Panc1 (cell line): ENCODE measurements at regions not wholly inside any gene's neighbourhood (a gene's known extent, or its start where the extent isn't known, plus 50 kb on each side); places are given as distances from the start of the nearest gene placed in this dataset.

Experiments
- ATAC-seq: fragments of 200-7000 bp; cut with Tn5 transposase; 2 replicates; pipeline ENCODE4 v1.9.1; 2020; ENCODE audit warnings: mild to moderate bottlenecking, moderate library complexity
- BruUV-seq: library from RNA; stranded (reverse); fragments of 400-500 nt; replicated peaks from 2 replicates; lab custom pipeline; 2021; lab: Mats Ljungman, UMichigan
- CTCF ChIA-PET: fragments of 300-600 bp; sonication (Branson Sonifier 250); formaldehyde crosslinking; loops from one replicate; lab custom pipeline; 2022; ENCODE audit warnings: antibody characterized with exemption; lab: Charles Lee
- POLR2A ChIA-PET: fragments of 300-600 bp; sonication (Branson Sonifier 250); formaldehyde crosslinking; loops from one replicate; lab custom pipeline; 2022; ENCODE audit warnings: antibody characterized with exemption; lab: Charles Lee
- DNase-seq: peaks from one replicate; pipeline ENCODE4 v3.0.0-alpha.2; 2010; ENCODE audit warnings: low read depth, low spot score
- H3K27ac ChIP-seq: 2 replicates; pipeline ENCODE4 v1.5.1; 2011; ENCODE audit warnings: mild to moderate bottlenecking, low read length, inconsistent platforms
- H3K27me3 ChIP-seq: fragments of 200-500 bp; sonication (Bioruptor generic); 2 replicates; pipeline ENCODE4 v1.6.0; 2014; ENCODE audit warnings: low read length, inconsistent platforms; ENCODE audit not compliant: control insufficient read depth, insufficient read depth
- H3K36me3 ChIP-seq: fragments of 200-500 bp; sonication (Bioruptor generic); 2 replicates; pipeline ENCODE4 v1.5.1; 2014; ENCODE audit warnings: inconsistent platforms, mild to moderate bottlenecking, low read length, moderate library complexity; ENCODE audit not compliant: control insufficient read depth, insufficient read depth
- H3K4me1 ChIP-seq: 2 replicates; pipeline ENCODE4 v1.5.1; 2011; ENCODE audit warnings: inconsistent platforms, mild to moderate bottlenecking, low read length, moderate library complexity; ENCODE audit not compliant: control insufficient read depth, insufficient read depth
- H3K4me3 ChIP-seq, 2 experiments: 2 replicates each; pipeline ENCODE4 v1.5.1; 2011 to 2012; ENCODE audit warnings: low read depth in 2 of 2, low read length in 2 of 2, mild to moderate bottlenecking in 2 of 2, inconsistent platforms in 1 of 2, moderate library complexity in 1 of 2
- H3K9me3 ChIP-seq: fragments of 200-500 bp; sonication (Bioruptor generic); 2 replicates; pipeline ENCODE4 v1.5.1; 2014; ENCODE audit warnings: low read depth, mild to moderate bottlenecking, inconsistent platforms, low read length, moderate library complexity; ENCODE audit not compliant: control insufficient read depth, insufficient read depth
- CTCF ChIP-seq: fragments of 450-650 bp; IDR thresholded peaks from 2 replicates; pipeline ENCODE4 v1.5.1; 2017; ENCODE audit warnings: mild to moderate bottlenecking
- POLR2AphosphoS5 ChIP-seq: IDR thresholded peaks from 2 replicates; pipeline ENCODE4 v1.6.1; 2012; ENCODE audit warnings: mild to moderate bottlenecking, low read depth, low read length, moderate library complexity
- REST ChIP-seq, 2 experiments: IDR thresholded peaks; 2 replicates each; pipeline ENCODE4 v1.6.1; 2011 to 2012; ENCODE audit warnings: low read depth in 2 of 2, control low read depth in 1 of 2, low read length in 1 of 2, mild to moderate bottlenecking in 1 of 2, moderate library complexity in 1 of 2; ENCODE audit not compliant: insufficient read depth in 1 of 2
- SIN3A ChIP-seq: IDR thresholded peaks from 2 replicates; pipeline ENCODE4 v1.6.1; 2012; ENCODE audit warnings: low read depth, mild to moderate bottlenecking, low read length, moderate library complexity, borderline replicate concordance; ENCODE audit not compliant: insufficient read depth
- TCF7L2 ChIP-seq: IDR thresholded peaks from 2 replicates; pipeline ENCODE4 v1.6.1; 2011; ENCODE audit warnings: mild to moderate bottlenecking, low read depth, low read length, inconsistent platforms
- in situ Hi-C: cut with HindIII; loops from 2 replicates; pipeline ENCODE4 v1.10.0; 2016; ENCODE audit warnings: low sequenced_read_pairs, low pct_unique_long_range_greater_than_20kb
- intact Hi-C: fragments of 100-400 bp; cut with micrococcal nuclease; formaldehyde crosslinking; loops from one replicate; pipeline ENCODE4 v1.10.0; 2022; ENCODE audit not compliant: unreplicated experiment

GRCh38 chr3:18232317-18232716 lies 192.8 kb downstream of the SATB1 start:
- no TSS peak for BruUV-seq
- no peak for ATAC-seq
- H3K4me3 ChIP-seq = no peak overlapping the region
- no peak for DNase-seq
- ChIA-PET POLR2A (no interaction called here), CTCF (no interaction called here)
- TF ChIP-seq CTCF (no peak), TCF7L2 (no peak), POLR2AphosphoS5 (no peak), SIN3A (no peak), REST (IDR thresholded peaks at IDR 0.05; ENCODE audit: insufficient read depth in 1 of 2, low read depth in 2 of 2, low read length in 1 of 2) (no peak)
- no peaks in the 10 kb centered on the region for H3K36me3 ChIP-seq
- in situ Hi-C loops = no loop called here
- intact Hi-C loops = no loop called here
- no peak overlapping the region for H3K27ac ChIP-seq
- H3K4me1 ChIP-seq = no peaks in the 10 kb centered on the region
- H3K27me3 ChIP-seq = no peaks in the 10 kb centered on the region
- H3K9me3 ChIP-seq = no peaks in the 10 kb centered on the region

- ChIA-PET POLR2A (no interaction called here), CTCF (no interaction called here)
- no peak overlapping the region for H3K27ac ChIP-seq
- H3K27me3 ChIP-seq = no peaks in the 10 kb centered on the region
- no peak for ATAC-seq
- no peaks in the 10 kb centered on the region for H3K9me3 ChIP-seq
- no peak for TF ChIP-seq SIN3A
- TF ChIP-seq CTCF = no peak
- TF ChIP-seq REST (IDR thresholded peaks at IDR 0.05; ENCODE audit: insufficient read depth in 1 of 2, low read depth in 2 of 2, low read length in 1 of 2) = no peak
- no peak for TF ChIP-seq POLR2AphosphoS5
- no peak for TF ChIP-seq TCF7L2
- intact Hi-C loops (no loop called here), in situ Hi-C loops (no loop called here)
- no peak overlapping the region for H3K4me3 ChIP-seq
- no TSS peak for BruUV-seq
- H3K36me3 ChIP-seq = no peaks in the 10 kb centered on the region
- no peaks in the 10 kb centered on the region for H3K4me1 ChIP-seq
- no peak for DNase-seq
Observed at GRCh38 chr3:18228060-18228459, 197.1 kb downstream of the SATB1 start.
